Endothelial cell of umbilical vein (primary cell): ENCODE measurements at regions not wholly inside any gene's neighbourhood (a gene's known extent, or its start where the extent isn't known, plus 50 kb on each side); places are given as distances from the start of the nearest gene placed in this dataset.

Source experiments
- BruUV-seq: library from RNA; stranded (reverse); fragments of 400-500 nt; replicated peaks from 2 replicates; lab custom pipeline; 2021; lab: Mats Ljungman, UMichigan
- CTCF ChIA-PET: fragments of 300-600, 350-600 bp; sonication (Branson Sonifier 250); formaldehyde crosslinking; loops from one replicate; lab custom pipeline; 2021; ENCODE audit warnings: antibody characterized with exemption, inconsistent platforms; lab: Charles Lee
- POLR2A ChIA-PET: fragments of 300-600, 350-600 bp; sonication (Branson Sonifier 250); formaldehyde crosslinking; loops from one replicate; lab custom pipeline; 2021; ENCODE audit warnings: antibody characterized with exemption, inconsistent platforms; lab: Charles Lee
- DNase-seq: peaks from one replicate; pipeline ENCODE4 v3.0.0-alpha.2; 2011; ENCODE audit warnings: low read depth, low spot score
- FAIRE-seq: peaks from 2 replicates; lab custom pipeline; 2011; peaks lifted over from hg19 to GRCh38; lab: Jason Lieb, UNC
- H2AFZ ChIP-seq: 2 replicates; pipeline ENCODE4 v1.6.0; 2012; ENCODE audit warnings: low read depth, low read length, control low read depth, inconsistent platforms
- H3K27ac ChIP-seq: 2 replicates; pipeline ENCODE4 v1.5.1; 2011; ENCODE audit warnings: low read depth, mild to moderate bottlenecking, control low read depth, low read length, moderate library complexity; ENCODE audit not compliant: insufficient read depth
- H3K27me3 ChIP-seq, 2 experiments: 2 replicates each; pipeline versions ENCODE4 v1.6.0 to v1.6.1; 2011; ENCODE audit warnings: low read length in 2 of 2, mixed read lengths in 1 of 2; ENCODE audit not compliant: control insufficient read depth in 2 of 2, insufficient read depth in 2 of 2
- H3K36me3 ChIP-seq, 2 experiments: 2 replicates in 1 of 2; 3 replicates in 1 of 2; pipeline ENCODE4 v1.5.1; 2011; ENCODE audit warnings: low read length in 2 of 2, mild to moderate bottlenecking in 1 of 2, moderate library complexity in 1 of 2; ENCODE audit not compliant: control insufficient read depth in 2 of 2, insufficient read depth in 2 of 2; ENCODE audit errors: extremely low read depth in 1 of 2
- H3K4me1 ChIP-seq: 3 replicates; pipeline ENCODE4 v1.5.1; 2011; ENCODE audit warnings: mild to moderate bottlenecking, low read length; ENCODE audit not compliant: control insufficient read depth, insufficient read depth; ENCODE audit errors: extremely low read depth
- H3K4me2 ChIP-seq: 2 replicates; pipeline ENCODE4 v1.6.1; 2011; ENCODE audit warnings: low read length, control low read depth, mixed read lengths; ENCODE audit not compliant: insufficient read depth
- H3K4me3 ChIP-seq, 3 experiments: fragments of 200-600 bp in 1 of 3; sonication (generic), shearing (Covaris generic) in 1 of 3; replicated peaks in 1 of 3; 2 replicates each; pipeline ENCODE4 v1.5.1; 2011 to 2016; ENCODE audit warnings: control low read depth in 3 of 3, low read length in 3 of 3, mild to moderate bottlenecking in 2 of 3, inconsistent platforms in 1 of 3, low read depth in 1 of 3, moderate library complexity in 1 of 3; ENCODE audit not compliant: insufficient read depth in 1 of 3
- H3K79me2 ChIP-seq: 2 replicates; pipeline ENCODE4 v1.6.0; 2012; ENCODE audit warnings: low read length, inconsistent platforms; ENCODE audit not compliant: control insufficient read depth, insufficient read depth
- H3K9ac ChIP-seq: replicated peaks from 2 replicates; pipeline ENCODE3; 2011; ENCODE audit warnings: low read length, control low read depth; ENCODE audit not compliant: insufficient read depth; ENCODE audit errors: extremely low read depth
- H3K9me1 ChIP-seq: replicated peaks from 3 replicates; pipeline ENCODE4 v1.6.0; 2011; ENCODE audit warnings: mild to moderate bottlenecking, low read length; ENCODE audit not compliant: control insufficient read depth, insufficient read depth; ENCODE audit errors: extremely low read depth
- H3K9me3 ChIP-seq: replicated peaks from 2 replicates; pipeline ENCODE4 v1.5.1; 2012; ENCODE audit warnings: low read length, inconsistent platforms; ENCODE audit not compliant: control insufficient read depth, insufficient read depth
- H4K20me1 ChIP-seq: replicated peaks from 2 replicates; pipeline ENCODE3; 2011; ENCODE audit warnings: mild to moderate bottlenecking, low read length; ENCODE audit not compliant: control insufficient read depth, insufficient read depth; ENCODE audit errors: extremely low read depth
- CTCF ChIP-seq, 2 donors: IDR thresholded peaks; 1 replicate in 1 of 2; 2 replicates in 1 of 2; pipeline ENCODE4 v1.5.1; 2011; ENCODE audit warnings: low read length in 2 of 2, mild to moderate bottlenecking in 2 of 2, moderate library complexity in 2 of 2, control low read depth in 1 of 2, inconsistent platforms in 1 of 2, low read depth in 1 of 2; ENCODE audit not compliant: insufficient read depth in 1 of 2; ENCODE audit errors: extremely low read depth in 1 of 2
- EZH2 ChIP-seq: IDR thresholded peaks from 2 replicates; pipeline ENCODE4 v1.6.1; 2012; ENCODE audit warnings: borderline replicate concordance, low read depth, mild to moderate bottlenecking, moderate library complexity, low read length, inconsistent platforms; ENCODE audit not compliant: severe bottlenecking
- FOS ChIP-seq: IDR thresholded peaks from 2 replicates; pipeline ENCODE4 v1.6.1; 2011; ENCODE audit warnings: mild to moderate bottlenecking, low read length, moderate library complexity, borderline replicate concordance; ENCODE audit not compliant: insufficient read depth
- GATA2 ChIP-seq: IDR thresholded peaks from 2 replicates; pipeline ENCODE4 v1.7.0; 2011; ENCODE audit warnings: low read depth, mild to moderate bottlenecking, moderate library complexity, mixed read lengths, low read length; ENCODE audit not compliant: insufficient read length, insufficient read depth
- MAX ChIP-seq: IDR thresholded peaks from 2 replicates; pipeline ENCODE4 v1.6.1; 2011; ENCODE audit not compliant: insufficient read depth, insufficient read length
- MYC ChIP-seq: IDR thresholded peaks from one replicate; pipeline ENCODE4 v1.6.1; 2011; ENCODE audit warnings: mild to moderate bottlenecking, low read depth, low read length
- POLR2A ChIP-seq: IDR thresholded peaks from 2 replicates; pipeline ENCODE4 v1.6.1; 2012; ENCODE audit warnings: low read depth, mild to moderate bottlenecking, control low read depth, low read length
- POLR2AphosphoS5 ChIP-seq: IDR thresholded peaks from 2 replicates; pipeline ENCODE4 v1.6.1; 2012; ENCODE audit warnings: low read depth, mild to moderate bottlenecking, control low read depth, low read length, moderate library complexity; ENCODE audit not compliant: insufficient read depth
- dilution Hi-C: fragments of 300-500 bp; cut with MboI; formaldehyde crosslinking; loops from one replicate; pipeline ENCODE4 v1.15.0; 2019; ENCODE audit warnings: low sequenced_read_pairs; ENCODE audit not compliant: extremely low pct_ligation_motif_present
- intact Hi-C: fragments of 100-400 bp; cut with micrococcal nuclease; formaldehyde crosslinking; loops from one replicate; pipeline ENCODE4 v1.10.0; 2022

- Histone ChIP-seq H3K79me2 (no peaks in the 10 kb centered on the region), H3K4me3 (no peak overlapping the region), H3K36me3 (no peaks in the 10 kb centered on the region), H2AFZ (no peak overlapping the region), H3K4me2 (no peak overlapping the region), H3K9me3 (no peaks in the 10 kb centered on the region), H3K4me1 (peaks cover 20% of the 10 kb centered on the region), H3K9ac (no peak overlapping the region), H4K20me1 (no peaks in the 10 kb centered on the region), H3K27me3 (no peaks in the 10 kb centered on the region), H3K9me1 (no peaks in the 10 kb centered on the region), H3K27ac (no peak overlapping the region)
- ChIA-PET CTCF (no interaction called here), POLR2A (no interaction called here)
- DNase-seq (no peak), FAIRE-seq (no peak)
- no TSS peak for BruUV-seq
- dilution Hi-C loops, result no loop called here
- intact Hi-C loops, result no loop called here
- TF ChIP-seq POLR2AphosphoS5, result no peak
- TF ChIP-seq POLR2A, result no peak
- no peak for TF ChIP-seq FOS
Measured at GRCh38 chr9:85228111-85228855, 513.5 kb downstream of the AGTPBP1 start.

GRCh38 chr9:85225180-85225579, 516.6 kb downstream of the AGTPBP1 start:
- intact Hi-C loops (loop anchor here (2.0 kb wide), 1 partner anchor 24 kb away; no protein-coding TSS in a partner anchor), dilution Hi-C loops (no loop called here)
- ChIA-PET CTCF (interaction anchor here (0.8 to 1.7 kb wide), 9 partner anchors 12 to 828 kb away, joined by 3 to 10 read pairs (median 5); no protein-coding TSS in a partner anchor), POLR2A (interaction anchor here (1.0 kb wide), 1 partner anchor 12 kb away, joined by 5 read pairs; no protein-coding TSS in a partner anchor)
- H3K4me1 ChIP-seq, result peaks cover 17% of the 10 kb centered on the region
- H3K27me3 ChIP-seq, result no peaks in the 10 kb centered on the region
- FAIRE-seq (no peak), DNase-seq (no peak)
- H3K4me3 ChIP-seq, result no peak overlapping the region
- H3K9me1 ChIP-seq, result no peaks in the 10 kb centered on the region
- no peaks in the 10 kb centered on the region for H3K79me2 ChIP-seq
- no TSS peak for BruUV-seq
- H3K27ac ChIP-seq, result no peak overlapping the region
- TF ChIP-seq POLR2AphosphoS5 (no peak), POLR2A (no peak), CTCF (IDR thresholded peaks at IDR 0.05; ENCODE audit: extremely low read depth in 1 of 2, insufficient read depth in 1 of 2, low read depth in 1 of 2, low read length in 2 of 2) (no peak), MYC (no peak), EZH2 (no peak), GATA2 (no peak), MAX (no peak)
- H2AFZ ChIP-seq, result no peak overlapping the region
- no peaks in the 10 kb centered on the region for H3K36me3 ChIP-seq
- no peaks in the 10 kb centered on the region for H3K9me3 ChIP-seq
- peak overlapping the region; percentile 45 for H3K4me2 ChIP-seq
- no peaks in the 10 kb centered on the region for H4K20me1 ChIP-seq
- H3K9ac ChIP-seq, result no peak overlapping the region
